ENCODE measurements at regions not wholly inside any gene's neighbourhood (a gene's known extent, or its start where the extent isn't known, plus 50 kb on each side); places are given as distances from the start of the nearest gene placed in this dataset.

GRCh38 chr1:238176441-238176840 is 285.7 kb upstream of the ZP4 start:
- TF ChIP-seq, protein P1, sequence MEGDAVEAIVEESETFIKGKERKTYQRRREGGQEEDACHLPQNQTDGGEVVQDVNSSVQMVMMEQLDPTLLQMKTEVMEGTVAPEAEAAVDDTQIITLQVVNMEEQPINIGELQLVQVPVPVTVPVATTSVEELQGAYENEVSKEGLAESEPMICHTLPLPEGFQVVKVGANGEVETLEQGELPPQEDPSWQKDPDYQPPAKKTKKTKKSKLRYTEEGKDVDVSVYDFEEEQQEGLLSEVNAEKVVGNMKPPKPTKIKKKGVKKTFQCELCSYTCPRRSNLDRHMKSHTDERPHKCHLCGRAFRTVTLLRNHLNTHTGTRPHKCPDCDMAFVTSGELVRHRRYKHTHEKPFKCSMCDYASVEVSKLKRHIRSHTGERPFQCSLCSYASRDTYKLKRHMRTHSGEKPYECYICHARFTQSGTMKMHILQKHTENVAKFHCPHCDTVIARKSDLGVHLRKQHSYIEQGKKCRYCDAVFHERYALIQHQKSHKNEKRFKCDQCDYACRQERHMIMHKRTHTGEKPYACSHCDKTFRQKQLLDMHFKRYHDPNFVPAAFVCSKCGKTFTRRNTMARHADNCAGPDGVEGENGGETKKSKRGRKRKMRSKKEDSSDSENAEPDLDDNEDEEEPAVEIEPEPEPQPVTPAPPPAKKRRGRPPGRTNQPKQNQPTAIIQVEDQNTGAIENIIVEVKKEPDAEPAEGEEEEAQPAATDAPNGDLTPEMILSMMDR (IDR thresholded peaks at IDR 0.05; ENCODE audit: insufficient read depth, low read length, poor library complexity, severe bottlenecking), result no peak
- no peak for DNase-seq (ENCODE audit: low read depth)
- H3K27me3 ChIP-seq (ENCODE audit: control insufficient read depth, insufficient read depth, low read length), result no peaks in the 10 kb centered on the region
- H3K36me3 ChIP-seq (ENCODE audit: control insufficient read depth, insufficient read depth, low read length), result no peaks in the 10 kb centered on the region
- H3K4me3 ChIP-seq (ENCODE audit: low read depth, low read length), result no peak overlapping the region

GRCh38 chr1:238171985-238172384 is 281.3 kb upstream of the ZP4 start:
- no peaks in the 10 kb centered on the region for H3K27me3 ChIP-seq (ENCODE audit: control insufficient read depth, insufficient read depth, low read length)
- no peaks in the 10 kb centered on the region for H3K36me3 ChIP-seq (ENCODE audit: control insufficient read depth, insufficient read depth, low read length)
- DNase-seq (ENCODE audit: low read depth), result no peak

GRCh38 chr1:238161955-238162354 is 271.2 kb upstream of the ZP4 start:
- no peak for DNase-seq (ENCODE audit: low read depth)
- Histone ChIP-seq H3K27me3 (ENCODE audit: control insufficient read depth, insufficient read depth, low read length) (no peaks in the 10 kb centered on the region), H3K36me3 (ENCODE audit: control insufficient read depth, insufficient read depth, low read length) (no peaks in the 10 kb centered on the region), H3K4me3 (ENCODE audit: low read depth, low read length) (no peak overlapping the region)
- TF ChIP-seq, protein P1 (IDR thresholded peaks at IDR 0.05; ENCODE audit: insufficient read depth, low read length, poor library complexity, severe bottlenecking), result no peak

More at GRCh38 chr1:238171985-238172384, 281.3 kb upstream of the ZP4 start:
- TF ChIP-seq, protein P1 (IDR thresholded peaks at IDR 0.05; ENCODE audit: insufficient read depth, low read length, poor library complexity, severe bottlenecking), result no peak
- no peak overlapping the region for H3K4me3 ChIP-seq (ENCODE audit: low read depth, low read length)

GRCh38 chr1:238153939-238154338 is 263.2 kb upstream of the ZP4 start:
- H3K4me3 ChIP-seq (ENCODE audit: low read depth, low read length), result no peak overlapping the region
- no peaks in the 10 kb centered on the region for H3K36me3 ChIP-seq (ENCODE audit: control insufficient read depth, insufficient read depth, low read length)
- TF ChIP-seq, protein P1 (IDR thresholded peaks at IDR 0.05; ENCODE audit: insufficient read depth, low read length, poor library complexity, severe bottlenecking), result no peak
- DNase-seq (ENCODE audit: low read depth), result no peak
- no peaks in the 10 kb centered on the region for H3K27me3 ChIP-seq (ENCODE audit: control insufficient read depth, insufficient read depth, low read length)

- TF ChIP-seq, protein P1 (IDR thresholded peaks at IDR 0.05; ENCODE audit: insufficient read depth, low read length, poor library complexity, severe bottlenecking), result no peak
- no peaks in the 10 kb centered on the region for H3K27me3 ChIP-seq (ENCODE audit: control insufficient read depth, insufficient read depth, low read length)
Observed at GRCh38 chr1:238153253-238153652, 262.5 kb upstream of the ZP4 start.

GRCh38 chr1:238152119-238152518 is 261.4 kb upstream of the ZP4 start:
- no peaks in the 10 kb centered on the region for H3K27me3 ChIP-seq (ENCODE audit: control insufficient read depth, insufficient read depth, low read length)
- H3K4me3 ChIP-seq (ENCODE audit: low read depth, low read length), result no peak overlapping the region
- no peak for DNase-seq (ENCODE audit: low read depth)
- H3K36me3 ChIP-seq (ENCODE audit: control insufficient read depth, insufficient read depth, low read length), result no peaks in the 10 kb centered on the region
- TF ChIP-seq, protein P1 (IDR thresholded peaks at IDR 0.05; ENCODE audit: insufficient read depth, low read length, poor library complexity, severe bottlenecking), result no peak

More at GRCh38 chr1:238153253-238153652, 262.5 kb upstream of the ZP4 start:
- Histone ChIP-seq H3K36me3 (ENCODE audit: control insufficient read depth, insufficient read depth, low read length) (no peaks in the 10 kb centered on the region), H3K4me3 (ENCODE audit: low read depth, low read length) (no peak overlapping the region)
- no peak for DNase-seq (ENCODE audit: low read depth)

Measured in kidney epithelial cell (primary cell).